GM18858 (cell line): ENCODE measurements at regions not wholly inside any gene's neighbourhood (a gene's known extent, or its start where the extent isn't known, plus 50 kb on each side); places are given as distances from the start of the nearest gene placed in this dataset.
"Not testable (repeated sequence)": the region's sequence is repeated elsewhere in the genome, so short reads cannot be mapped to it uniquely, and the experiment has no call there.

Source experiments
- ATAC-seq: cut with Tn5 transposase; IDR thresholded peaks from one replicate; pipeline ENCODE4 v1.9.1; 2021; ENCODE audit not compliant: unreplicated experiment

GRCh38 chr10:6986927-6987326 lies 406.9 kb upstream of the PRKCQ start:
- ATAC-seq, result no peak

DNA sequence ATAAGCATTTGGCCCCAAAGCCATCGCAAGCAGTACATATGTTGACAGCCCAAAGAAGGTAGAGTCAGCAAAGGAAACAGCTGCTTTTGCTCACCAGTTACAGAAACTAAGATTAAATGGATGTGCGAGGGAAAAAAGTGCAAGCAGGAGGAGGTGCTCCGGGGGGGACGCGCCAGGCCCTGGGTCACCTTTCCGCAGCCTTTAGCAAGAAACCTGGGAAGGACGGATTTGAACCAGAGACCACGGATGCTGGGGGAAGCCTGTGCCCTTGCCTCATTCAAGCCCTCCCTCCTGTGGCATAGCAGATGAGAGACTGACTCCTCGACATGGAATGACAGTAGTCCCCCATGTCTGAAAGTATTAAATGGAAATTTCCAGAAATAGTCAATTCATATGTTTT lies 405.6 kb upstream of the PRKCQ start:
- ATAC-seq, result no peak

DNA sequence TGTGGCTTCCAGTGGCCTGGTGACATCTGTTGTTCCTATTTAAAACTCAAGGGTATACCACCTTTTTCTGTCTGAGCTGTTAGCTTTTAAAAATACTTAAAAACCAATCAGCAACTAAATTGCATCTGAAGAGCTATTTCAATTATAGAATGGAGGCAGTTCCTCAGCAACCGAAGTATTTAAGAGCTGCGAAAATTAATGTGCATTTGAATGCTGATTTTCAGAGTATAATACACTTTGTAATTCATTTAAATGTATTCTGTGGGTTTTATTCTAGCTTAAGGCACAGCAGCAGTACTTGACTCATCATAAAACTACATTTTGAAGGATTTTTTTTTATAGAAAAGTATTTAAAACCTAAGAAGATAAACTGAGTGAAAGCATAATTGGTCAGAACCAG lies 404.9 kb upstream of the PRKCQ start:
- ATAC-seq, result no peak

DNA sequence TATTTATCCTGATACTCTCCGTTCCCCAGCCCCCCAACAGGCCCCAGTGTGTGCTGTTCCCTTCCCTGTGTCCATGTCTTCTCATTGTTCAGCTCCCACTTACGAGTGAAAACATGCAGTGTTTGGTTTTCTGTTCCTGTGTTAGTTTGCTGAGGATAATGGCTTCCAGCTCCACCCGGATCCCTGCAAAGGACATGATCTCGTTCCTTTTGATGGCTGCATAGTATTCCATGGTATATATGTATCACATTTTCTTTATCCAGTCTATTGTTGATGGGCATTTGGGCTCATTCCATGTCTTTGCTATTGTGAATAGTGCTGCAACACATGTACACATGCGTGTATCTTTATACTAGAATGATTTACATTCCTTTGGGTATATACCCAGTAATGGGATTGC lies 403.9 kb upstream of the PRKCQ start:
- not testable (repeated sequence) for ATAC-seq

GRCh38 chr10:6980353-6980752 lies 400.3 kb upstream of the PRKCQ start:
- no peak for ATAC-seq

- no peak for ATAC-seq
These were observed 399.3 kb upstream of the PRKCQ start for GRCh38 chr10:6979371-6979770.

- ATAC-seq, result no peak
These were observed 398.1 kb upstream of the PRKCQ start for GRCh38 chr10:6978187-6978627.

DNA sequence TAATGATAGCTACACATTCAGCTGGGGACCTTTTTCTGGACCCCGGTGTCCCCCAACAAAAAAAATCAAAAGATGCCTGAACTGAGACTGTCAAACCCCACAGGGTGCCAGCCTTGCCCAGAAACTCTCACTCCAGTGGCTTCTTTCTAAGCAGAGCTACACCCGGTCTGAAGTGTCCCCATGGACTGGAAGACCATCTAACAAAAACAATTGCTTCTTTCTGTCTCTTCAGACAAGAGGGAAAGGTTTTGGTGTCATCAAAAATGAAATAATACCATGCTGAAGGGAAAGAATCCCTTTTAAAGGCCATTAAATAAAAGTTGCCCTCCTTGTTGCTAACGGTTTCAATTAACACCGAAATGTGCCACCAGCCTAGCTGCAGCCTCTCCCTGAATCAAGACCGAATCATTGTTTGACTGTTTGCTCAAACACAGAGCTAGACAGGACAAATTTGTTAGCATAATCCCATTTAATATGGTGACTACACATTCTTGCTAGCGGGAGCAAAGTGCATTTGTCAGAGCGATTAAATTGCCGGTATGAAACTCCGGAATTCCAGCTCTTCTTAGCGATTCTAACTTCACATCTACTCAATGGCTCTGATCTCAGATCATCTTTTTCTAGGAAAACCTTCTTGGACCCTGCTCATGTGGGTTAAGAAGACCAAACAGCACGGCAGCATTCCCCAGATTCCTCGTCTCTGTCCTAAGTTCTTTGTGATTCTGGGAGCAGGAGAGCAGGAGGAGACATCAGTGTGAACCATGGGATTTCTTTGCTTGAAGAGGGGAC lies 397.5 kb upstream of the PRKCQ start:
- ATAC-seq, result no peak

DNA sequence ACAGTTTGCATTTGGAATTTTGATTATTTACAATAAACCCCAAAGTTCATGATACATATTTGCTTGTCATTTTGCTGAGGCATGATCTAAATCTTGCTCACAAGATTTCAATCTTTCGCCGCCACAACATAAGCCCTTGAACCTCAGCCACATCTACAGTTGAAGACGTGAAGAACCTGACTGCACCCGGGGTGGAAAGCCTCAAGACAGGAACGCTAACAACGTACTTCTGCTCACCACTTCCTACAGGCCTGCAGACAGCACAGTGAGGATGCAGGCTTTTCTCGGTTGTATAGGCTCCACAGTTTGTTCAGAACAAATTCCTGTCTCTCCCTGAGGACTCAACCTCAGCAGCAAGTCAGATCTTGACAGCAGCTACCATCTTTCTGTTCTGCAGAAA lies 393.8 kb upstream of the PRKCQ start:
- ATAC-seq, result no peak

GRCh38 chr10:6972226-6972625 lies 392.1 kb upstream of the PRKCQ start:
- no peak for ATAC-seq

DNA sequence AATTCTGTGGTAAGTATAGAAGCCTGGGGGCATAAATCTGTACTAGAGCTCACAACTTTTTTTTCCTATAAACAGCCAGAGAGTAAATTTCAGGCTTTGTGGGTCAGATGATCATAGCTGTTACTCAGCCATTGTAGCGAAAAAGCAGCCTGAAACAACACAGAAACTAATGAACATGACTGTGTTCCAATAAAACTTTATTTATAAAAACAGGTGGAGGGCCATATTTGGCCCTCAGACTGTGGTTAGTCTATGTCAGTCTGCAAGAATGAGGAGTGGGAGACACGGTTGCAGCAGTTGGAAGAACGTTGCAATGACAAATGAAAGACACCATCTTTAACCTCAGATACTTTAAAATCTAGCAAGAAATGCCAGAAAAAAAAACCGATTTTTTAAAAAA lies 389.6 kb upstream of the PRKCQ start:
- no peak for ATAC-seq

DNA sequence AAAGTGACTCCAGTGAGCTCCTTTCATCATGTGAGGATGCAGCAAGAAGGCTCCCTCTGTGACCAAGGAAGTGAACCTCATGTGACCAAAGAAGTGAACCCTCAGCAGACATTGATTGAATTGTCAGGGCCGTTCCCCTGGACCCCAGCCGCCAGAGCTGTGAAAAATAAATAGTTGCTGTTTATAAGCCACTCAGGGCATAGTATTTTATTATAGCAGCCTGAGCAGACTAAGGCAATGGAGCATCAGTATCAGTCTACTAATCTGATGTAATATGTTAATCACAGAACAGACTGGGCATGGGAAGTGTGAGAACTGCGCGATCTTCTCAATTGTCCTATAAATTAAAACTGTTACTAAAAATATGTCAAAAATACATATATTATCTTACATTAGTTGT lies 384.5 kb upstream of the PRKCQ start:
- ATAC-seq, result no peak

DNA sequence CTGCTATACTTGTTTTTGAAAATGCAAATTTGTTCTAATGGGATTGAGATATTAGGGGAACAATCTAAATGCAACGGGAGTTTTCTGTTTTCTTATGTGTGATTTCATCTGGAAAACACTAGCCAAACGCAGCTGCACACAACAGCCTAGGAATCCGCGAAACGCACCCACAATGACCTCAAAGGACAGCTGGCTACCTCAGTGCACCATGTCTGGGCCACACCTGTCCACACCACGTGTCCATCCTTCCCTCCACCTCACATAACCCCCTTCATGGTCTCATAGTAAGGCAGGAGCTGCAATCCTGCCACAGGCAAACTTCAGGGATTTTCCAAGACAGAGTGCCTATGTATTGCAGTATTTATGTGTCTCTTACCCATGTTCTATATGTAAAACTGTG lies 382.5 kb upstream of the PRKCQ start:
- ATAC-seq, result no peak

DNA sequence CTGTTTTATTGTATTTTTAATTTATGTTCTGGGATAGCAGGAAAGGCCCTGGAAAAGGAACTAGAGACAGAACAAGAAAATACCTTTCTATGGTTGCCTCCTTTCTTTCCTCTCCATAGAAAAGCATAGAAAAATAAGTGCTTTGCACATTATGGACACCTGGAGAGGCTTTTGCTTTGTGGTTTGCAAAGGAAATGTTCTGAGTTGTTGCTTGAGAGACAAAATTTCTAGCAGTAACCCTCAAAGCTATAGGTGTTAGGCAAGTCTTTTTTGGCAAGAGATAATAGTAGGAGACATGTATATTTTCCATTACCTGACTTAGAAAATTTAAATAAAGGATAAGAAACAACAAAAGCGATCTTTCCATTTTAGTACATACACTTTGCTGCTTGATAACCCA lies 378.6 kb upstream of the PRKCQ start:
- no peak for ATAC-seq

DNA sequence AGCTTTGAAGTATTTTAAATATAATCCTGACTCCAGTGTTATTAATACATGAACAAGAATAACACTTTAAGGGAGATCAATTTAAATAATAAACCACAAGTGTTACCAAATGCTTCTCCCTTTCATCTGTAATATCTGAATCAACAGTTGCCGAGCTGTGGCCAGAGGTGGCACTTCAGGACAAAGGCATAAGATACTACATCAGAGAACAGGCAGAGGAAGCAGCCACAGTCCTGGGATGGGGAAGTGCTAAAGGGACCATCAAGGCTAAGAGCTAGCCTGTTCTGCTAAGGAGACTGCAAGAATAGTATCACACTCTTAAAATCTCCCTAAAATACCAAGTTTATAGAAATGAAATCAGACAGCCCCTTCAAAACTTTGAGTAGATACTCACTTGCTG lies 378.2 kb upstream of the PRKCQ start:
- no peak for ATAC-seq

DNA sequence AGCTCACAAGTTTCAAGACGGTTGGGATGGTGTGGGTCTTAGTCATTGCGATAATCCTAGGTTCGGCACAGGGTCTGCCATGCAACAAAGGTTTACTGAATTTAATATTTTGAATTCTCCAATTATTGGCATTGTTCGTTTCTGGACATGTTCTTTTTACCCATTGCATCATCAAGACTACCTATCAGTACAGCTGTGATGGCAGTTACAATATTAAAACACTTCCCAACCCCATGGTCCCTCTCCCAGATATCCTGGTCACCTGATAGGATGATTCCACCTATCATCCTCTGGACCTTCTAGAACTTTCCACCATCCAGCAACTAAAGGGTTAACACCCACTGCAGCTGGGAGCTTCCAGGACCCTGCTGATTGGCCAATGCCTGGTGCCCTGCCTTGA lies 377.8 kb upstream of the PRKCQ start:
- no peak for ATAC-seq

DNA sequence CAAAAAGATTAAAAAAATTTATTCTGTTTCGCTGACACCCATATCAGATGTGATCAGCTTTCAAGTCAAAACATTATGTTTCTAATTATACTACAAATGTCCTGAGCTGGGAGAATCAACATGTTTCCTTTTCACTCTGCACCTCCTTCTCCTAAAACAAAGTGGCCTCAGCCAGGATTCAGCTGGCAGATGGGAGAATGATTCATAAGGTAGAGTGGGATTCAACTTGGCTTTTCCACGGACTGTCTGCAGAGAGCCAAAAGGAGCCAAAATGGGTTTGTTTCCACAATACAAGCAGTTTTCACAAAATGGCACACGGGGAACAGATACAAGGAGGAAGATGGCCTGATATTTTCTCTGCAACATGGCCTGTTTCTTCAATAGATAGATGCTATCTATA lies 376.5 kb upstream of the PRKCQ start:
- no peak for ATAC-seq

DNA sequence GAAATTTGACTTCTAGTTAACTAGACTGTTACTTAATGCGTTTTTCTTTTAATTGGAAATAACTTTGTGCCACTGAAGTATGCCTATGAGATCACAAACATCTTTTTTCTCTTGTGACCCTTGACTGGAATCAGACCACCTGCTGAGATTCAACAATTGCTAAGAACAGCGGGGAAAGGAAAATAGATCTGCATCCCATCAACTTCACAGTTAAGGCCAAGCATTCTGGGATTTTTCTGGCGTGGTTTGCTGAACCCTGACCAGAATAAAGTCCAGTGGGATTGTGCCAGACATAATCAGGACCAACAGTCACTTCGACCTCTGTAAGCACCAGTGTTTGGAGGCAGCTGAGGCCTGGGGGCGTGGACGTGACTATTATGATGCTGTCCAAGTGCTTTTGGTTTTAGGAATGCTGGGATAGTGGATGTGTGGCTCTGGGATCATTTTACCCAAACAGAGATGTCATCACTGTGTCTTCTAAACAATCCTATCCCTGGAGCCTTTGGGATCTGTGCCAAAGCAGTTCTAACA lies 373.3 kb upstream of the PRKCQ start:
- ATAC-seq, result no peak

DNA sequence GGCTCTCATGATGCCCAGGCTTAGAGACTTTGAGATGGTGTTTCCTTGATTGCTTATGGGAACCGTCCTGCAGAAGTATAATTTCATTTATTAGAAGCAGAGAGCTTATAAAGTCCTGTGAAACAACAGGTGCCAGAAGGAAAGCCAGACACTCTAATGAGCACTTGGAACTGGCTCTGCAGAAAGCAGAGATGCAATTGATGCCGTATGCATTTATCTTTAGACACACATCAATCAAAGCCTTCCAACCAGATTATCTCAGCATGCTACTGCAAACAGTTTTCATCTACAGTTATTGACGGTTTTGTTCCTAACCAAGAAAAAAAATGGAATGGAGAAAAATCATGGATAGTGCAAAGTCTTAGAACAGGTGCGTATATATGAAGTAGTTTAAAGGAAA lies 371.7 kb upstream of the PRKCQ start:
- no peak for ATAC-seq

DNA sequence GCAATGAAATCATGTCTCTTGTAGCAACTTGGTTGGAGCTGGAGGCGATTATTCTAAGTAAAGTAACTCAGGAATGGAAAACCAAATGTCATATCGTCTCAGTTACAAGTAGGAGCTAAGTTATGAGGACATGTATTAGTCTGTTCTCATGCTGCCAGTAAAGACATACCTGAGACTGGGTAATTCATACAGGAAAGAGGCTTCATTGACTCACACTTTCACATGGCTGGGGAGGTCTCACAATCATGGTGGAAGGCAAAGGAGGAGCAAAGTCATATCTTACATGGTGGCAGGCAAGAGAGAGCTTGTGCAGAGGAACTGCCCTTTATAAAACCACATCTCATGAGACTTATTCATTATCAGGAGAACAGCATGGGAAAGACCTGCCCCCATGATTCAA lies 370.1 kb upstream of the PRKCQ start:
- ATAC-seq, result no peak

DNA sequence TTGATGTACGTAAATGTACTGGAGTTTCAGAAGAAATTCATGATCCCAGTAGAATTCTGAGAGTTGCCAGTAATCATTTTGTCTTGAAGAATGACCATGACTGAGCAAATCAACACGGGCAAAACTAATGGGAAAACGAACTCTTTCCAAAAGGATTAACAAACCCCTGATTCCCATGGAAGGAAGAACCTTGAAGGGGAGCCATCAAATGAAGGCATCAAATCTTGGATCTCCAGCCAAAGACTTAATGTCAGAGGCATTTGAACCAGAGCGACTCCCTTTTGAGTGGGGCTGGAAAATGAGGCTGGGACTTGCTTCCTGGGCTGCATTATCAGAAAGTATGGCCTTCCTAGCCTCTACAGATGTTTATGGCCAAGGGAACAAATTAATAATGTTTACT lies 364.4 kb upstream of the PRKCQ start:
- no peak for ATAC-seq

DNA sequence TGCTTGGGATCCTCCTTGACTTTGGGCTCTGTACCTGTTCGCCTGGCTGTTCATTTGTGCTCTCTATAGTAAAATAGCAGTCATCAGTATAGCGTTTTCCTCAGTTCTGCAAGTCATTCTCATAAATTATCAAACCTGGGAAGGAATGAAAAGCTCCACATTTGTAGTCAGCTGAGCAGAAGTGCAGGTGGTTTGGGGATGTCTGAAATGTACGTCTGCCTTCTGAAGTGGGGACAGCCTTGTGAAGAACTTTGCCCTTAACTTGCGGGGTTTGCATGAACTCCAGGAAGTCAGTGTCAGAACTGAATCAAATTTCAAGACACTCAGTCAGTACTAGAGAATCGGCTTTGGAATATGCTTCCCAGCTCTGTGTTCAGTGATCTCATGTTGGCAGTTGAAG lies 358.3 kb upstream of the PRKCQ start:
- no peak for ATAC-seq

GRCh38 chr10:6936931-6937330 lies 356.9 kb upstream of the PRKCQ start:
- ATAC-seq, result no peak
